ENCODE measurements at regions not wholly inside any gene's neighbourhood (a gene's known extent, or its start where the extent isn't known, plus 50 kb on each side); places are given as distances from the start of the nearest gene placed in this dataset.
"Not testable (repeated sequence)": the region's sequence is repeated elsewhere in the genome, so short reads cannot be mapped to it uniquely, and the experiment has no call there.

DNA sequence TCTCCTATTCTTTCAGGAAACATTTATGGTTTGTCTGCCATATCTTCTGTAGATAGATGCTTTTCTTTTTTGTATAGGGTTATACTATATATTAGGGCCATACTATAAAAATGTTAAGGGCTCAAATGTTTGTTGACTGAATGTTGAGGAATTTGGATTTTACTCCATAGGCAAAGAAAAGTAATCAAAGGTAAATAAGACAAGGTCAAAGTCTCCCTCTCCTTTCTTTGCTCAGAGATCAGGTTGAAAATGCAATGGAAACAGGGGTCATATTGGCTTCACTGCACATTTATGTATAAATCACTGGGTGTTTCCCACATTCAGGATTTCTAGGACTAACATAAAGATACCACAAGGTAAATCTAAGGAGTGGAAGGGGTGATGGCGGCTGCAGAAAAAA lies 291.4 kb upstream of the FZD8 start:
- no peak for DNase-seq (ENCODE audit: low spot score)

- DNase-seq (ENCODE audit: low spot score) = not testable (repeated sequence)
These were observed 287.9 kb upstream of the FZD8 start for GRCh38 chr10:35929962-35930361.

DNA sequence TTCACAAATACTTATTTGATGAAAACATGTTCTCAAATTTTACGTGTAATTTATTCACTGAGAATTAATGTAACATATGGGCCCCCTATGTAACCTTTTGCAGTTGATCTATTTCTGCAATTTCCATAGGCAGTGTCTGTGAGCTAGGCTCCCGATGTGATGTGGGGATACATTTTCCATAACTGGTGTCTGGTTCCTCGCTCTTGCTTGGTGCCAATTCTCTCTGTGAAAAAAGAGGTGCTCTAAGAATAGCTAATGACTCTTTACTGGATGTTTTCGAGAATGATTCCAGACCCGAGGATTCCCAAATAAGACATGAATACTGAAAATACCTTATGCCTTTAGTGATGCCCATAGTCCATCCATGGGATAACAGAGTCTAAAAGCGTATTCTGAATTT lies 286.7 kb upstream of the FZD8 start:
- DNase-seq (ENCODE audit: low spot score) = no peak

GRCh38 chr10:35927990-35928488 lies 285.9 kb upstream of the FZD8 start:
- DNase-seq (ENCODE audit: low spot score) = no peak

GRCh38 chr10:35927341-35927740 lies 285.2 kb upstream of the FZD8 start:
- no peak for DNase-seq (ENCODE audit: low spot score)

GRCh38 chr10:35926846-35927245 lies 284.8 kb upstream of the FZD8 start:
- no peak for DNase-seq (ENCODE audit: low spot score)

DNA sequence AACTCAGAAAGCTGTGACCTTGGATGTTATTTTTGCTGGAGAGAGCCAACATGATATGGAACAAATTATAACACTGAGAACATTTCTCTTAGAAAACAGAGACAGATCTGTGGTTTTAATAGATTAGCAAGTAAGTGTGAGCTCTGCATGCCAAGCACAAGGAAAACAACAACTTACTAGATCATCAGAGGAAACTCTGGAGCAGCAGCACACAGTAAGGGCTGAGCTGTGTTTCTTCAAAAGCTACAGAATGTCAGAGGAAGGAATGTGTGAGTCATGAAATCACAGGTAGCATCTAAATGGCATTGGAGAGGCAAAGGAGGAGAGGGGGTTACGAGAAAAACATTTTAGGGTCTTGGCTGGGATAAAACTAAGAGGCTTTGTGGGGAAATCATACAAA lies 283.4 kb upstream of the FZD8 start:
- no peak for DNase-seq (ENCODE audit: low spot score)

DNA sequence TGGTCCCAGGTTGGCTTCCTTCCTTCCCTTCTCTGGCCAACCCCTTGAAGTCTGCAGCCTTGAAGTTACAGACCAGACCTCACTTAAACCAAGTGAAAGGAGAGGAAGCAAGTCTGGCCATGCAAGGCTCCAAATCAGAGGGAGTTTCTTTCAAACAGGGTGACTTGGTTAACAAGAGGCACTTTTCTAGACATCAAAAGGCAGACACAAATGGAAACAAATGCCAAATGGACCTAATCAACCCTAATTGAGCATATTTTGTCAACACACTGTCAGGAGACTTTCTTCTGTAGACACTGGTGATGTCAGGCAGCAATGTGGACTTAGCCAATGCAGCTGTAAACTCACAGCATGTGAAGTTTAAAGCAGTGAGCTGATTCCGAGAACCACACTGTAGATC lies 282.7 kb upstream of the FZD8 start:
- no peak for DNase-seq (ENCODE audit: low spot score)

- DNase-seq (ENCODE audit: low spot score) = no peak
These were observed 280.9 kb upstream of the FZD8 start for GRCh38 chr10:35922876-35923600.

- no peak for DNase-seq (ENCODE audit: low spot score)
These were observed 279.8 kb upstream of the FZD8 start for GRCh38 chr10:35921866-35922350.

GRCh38 chr10:35916791-35917190 lies 274.7 kb upstream of the FZD8 start:
- no peak for DNase-seq (ENCODE audit: low spot score)

DNA sequence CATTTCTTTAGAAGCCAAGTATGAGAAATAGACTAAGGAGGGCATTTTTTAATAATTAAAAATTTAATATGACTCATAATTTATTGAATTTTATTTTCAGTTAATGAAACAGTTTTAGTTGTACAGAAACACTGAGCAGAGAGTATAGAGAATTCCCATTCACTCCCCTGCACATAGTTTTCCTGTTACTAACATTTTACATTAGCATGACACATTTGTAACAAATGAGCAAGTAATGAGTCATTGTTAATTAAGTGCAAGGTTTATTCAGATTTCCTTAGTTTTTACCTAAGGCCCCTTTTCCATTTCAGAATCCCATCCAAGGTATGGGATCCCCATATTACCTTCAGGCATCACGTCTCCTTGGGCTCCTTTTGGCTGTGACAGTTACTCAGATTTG lies 271.5 kb upstream of the FZD8 start:
- DNase-seq (ENCODE audit: low spot score) = no peak

- no peak for DNase-seq (ENCODE audit: low spot score)
These were observed 270.8 kb upstream of the FZD8 start for GRCh38 chr10:35912615-35913569.

- DNase-seq (ENCODE audit: low spot score) = no peak
These were observed 269.9 kb upstream of the FZD8 start for GRCh38 chr10:35911954-35912353.

GRCh38 chr10:35911233-35911632 lies 269.1 kb upstream of the FZD8 start:
- no peak for DNase-seq (ENCODE audit: low spot score)

- peak; percentile 6 for DNase-seq (ENCODE audit: low spot score)
These were observed 268.1 kb upstream of the FZD8 start for GRCh38 chr10:35910234-35910633.

GRCh38 chr10:35909121-35909720 lies 267.1 kb upstream of the FZD8 start:
- no peak for DNase-seq (ENCODE audit: low spot score)

DNA sequence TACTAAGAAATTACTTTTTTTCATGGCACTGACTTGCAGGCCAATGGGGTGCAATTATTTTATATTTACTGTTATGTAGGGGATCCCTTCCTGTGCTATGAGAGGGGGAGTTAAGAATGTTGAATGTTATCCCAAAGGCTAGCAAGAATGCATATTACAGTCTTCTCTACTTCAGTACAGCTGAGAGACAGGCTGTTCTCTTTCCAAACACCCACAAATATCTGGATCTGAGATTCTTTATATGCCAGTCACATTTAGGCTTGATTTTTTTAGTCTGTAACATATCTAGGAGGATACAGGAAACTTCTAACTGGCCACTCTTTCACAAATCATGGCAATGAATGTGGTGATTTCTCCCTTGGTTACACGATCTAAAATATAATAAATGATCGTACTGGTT lies 266.4 kb upstream of the FZD8 start:
- no peak for DNase-seq (ENCODE audit: low spot score)

- no peak for DNase-seq (ENCODE audit: low spot score)
These were observed 265.5 kb upstream of the FZD8 start for GRCh38 chr10:35907548-35907947.

DNA sequence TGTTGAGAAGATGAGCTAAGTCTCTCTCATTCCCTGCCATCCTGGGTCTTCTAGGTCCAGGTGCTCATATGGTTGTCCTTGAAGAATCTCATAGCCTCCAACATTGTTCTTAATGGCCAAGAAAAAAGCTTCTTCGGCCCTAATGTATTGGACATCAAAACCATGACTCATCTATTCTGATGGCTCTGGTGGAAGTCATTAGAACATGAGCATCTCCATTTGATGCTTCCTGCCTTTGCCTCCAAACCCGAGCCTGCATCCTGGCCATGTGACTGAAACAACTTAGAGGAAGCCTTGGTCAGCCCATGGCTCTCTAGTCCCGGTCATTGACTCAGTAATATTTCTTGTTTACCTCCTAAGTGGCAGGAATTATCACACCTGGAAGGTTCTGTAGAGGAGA lies 264.1 kb upstream of the FZD8 start:
- DNase-seq (ENCODE audit: low spot score) = no peak

DNA sequence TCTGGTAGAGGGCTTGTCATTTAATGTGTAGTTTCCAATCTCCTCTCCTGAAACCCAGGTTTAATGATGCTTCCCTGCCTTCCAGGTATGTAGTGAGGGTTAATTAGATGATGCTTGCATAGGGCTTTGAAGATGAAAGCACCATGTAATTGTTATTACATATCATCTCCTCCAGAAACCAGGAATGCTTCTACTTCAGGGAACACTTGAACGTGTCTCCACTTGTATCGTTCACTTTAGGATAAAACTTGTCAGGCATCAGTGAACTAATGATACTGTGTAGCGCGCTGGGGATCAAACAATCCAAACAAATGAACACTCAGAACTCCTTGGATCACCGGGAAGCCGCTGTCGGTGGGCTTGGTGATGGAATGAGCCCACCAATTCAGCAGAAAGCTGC lies 260.9 kb upstream of the FZD8 start:
- DNase-seq (ENCODE audit: low spot score) = no peak

DNA sequence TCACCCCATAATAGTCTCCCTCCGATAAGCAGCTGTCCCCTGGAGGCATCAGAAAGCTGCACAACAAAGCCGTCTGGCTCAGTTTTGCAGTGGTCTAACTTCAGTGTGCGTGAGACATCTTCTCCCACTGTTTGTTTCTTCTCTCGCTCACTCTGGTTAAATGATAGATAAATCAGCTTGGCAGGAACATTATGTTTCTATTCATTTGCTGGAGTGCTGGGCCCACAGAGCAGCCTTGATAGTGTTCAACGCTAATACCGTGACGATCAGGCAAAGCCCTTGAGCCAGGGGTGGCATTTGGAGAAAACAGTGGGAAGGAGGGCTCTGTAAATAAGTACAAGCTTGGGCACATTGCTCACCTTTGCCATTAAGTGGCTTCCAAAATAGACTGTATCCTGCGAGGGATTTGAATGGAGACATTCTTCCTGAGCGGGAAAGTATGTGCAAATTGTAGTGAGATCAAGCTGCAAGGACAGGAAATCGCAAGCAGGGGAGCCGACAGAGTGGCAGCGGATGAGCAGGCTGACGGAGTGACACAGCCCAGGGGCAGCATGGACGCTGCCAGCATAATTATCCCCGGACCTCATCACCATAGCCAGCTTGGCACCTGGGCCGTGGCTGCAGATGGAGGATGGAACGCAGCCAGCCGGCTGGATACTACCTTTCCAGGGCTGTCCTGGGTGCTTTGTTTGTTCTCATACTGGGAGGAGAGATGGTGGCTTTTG lies 256.8 kb upstream of the FZD8 start:
- DNase-seq (ENCODE audit: low spot score) = no peak
